GM23338 (cell line): ENCODE measurements at regions not wholly inside any gene's neighbourhood (a gene's known extent, or its start where the extent isn't known, plus 50 kb on each side); places are given as distances from the start of the nearest gene placed in this dataset.

Experiments used
- ATAC-seq: fragments of 200-7000 bp; cut with Tn5 transposase; 3 replicates; pipeline ENCODE4 v1.9.1; 2020
- DNase-seq: peaks from one replicate; pipeline ENCODE4 v3.0.0-alpha.2; 2015; ENCODE audit warnings: low spot score
- H2AFZ ChIP-seq: fragments of 200-600 bp; sonication (generic); 2 replicates; pipeline ENCODE4 v1.8.0; 2016; ENCODE audit warnings: antibody characterized with exemption, mild to moderate bottlenecking, moderate library complexity
- H3F3A ChIP-seq: fragments of 200-600 bp; sonication (generic); replicated peaks from 2 replicates; pipeline ENCODE4 v1.8.0; 2017; ENCODE audit warnings: antibody characterized with exemption, mixed run types, low read depth
- H3K27ac ChIP-seq: fragments of 200-600 bp; sonication (generic); 2 replicates; pipeline ENCODE4 v1.6.1; 2016; ENCODE audit warnings: low read depth
- H3K27me3 ChIP-seq: fragments of 200-600 bp; sonication (generic); 2 replicates; pipeline ENCODE4 v1.8.0; 2016; ENCODE audit warnings: mild to moderate bottlenecking, mixed run types, moderate library complexity; ENCODE audit not compliant: insufficient read depth
- H3K36me3 ChIP-seq: fragments of 200-600 bp; sonication (generic); 2 replicates; pipeline ENCODE4 v1.8.0; 2016; ENCODE audit warnings: mild to moderate bottlenecking; ENCODE audit not compliant: insufficient read depth
- H3K4me1 ChIP-seq: fragments of 200-600 bp; sonication (generic); 2 replicates; pipeline ENCODE4 v1.8.0; 2016; ENCODE audit warnings: mild to moderate bottlenecking, moderate library complexity; ENCODE audit not compliant: insufficient read depth
- H3K4me2 ChIP-seq: fragments of 200-600 bp; sonication (generic); 2 replicates; pipeline ENCODE4 v1.7.1; 2017; ENCODE audit warnings: mixed run types
- H3K4me3 ChIP-seq: fragments of 200-600 bp; sonication (generic); 2 replicates; pipeline ENCODE4 v1.6.1; 2016; ENCODE audit warnings: mixed run types
- H3K79me2 ChIP-seq: fragments of 200-600 bp; sonication (generic); replicated peaks from 2 replicates; pipeline ENCODE4 v1.8.0; 2017; ENCODE audit warnings: mild to moderate bottlenecking; ENCODE audit not compliant: insufficient read depth
- H3K9me2 ChIP-seq: fragments of 200-600 bp; sonication (generic); 2 replicates; pipeline ENCODE4 v1.8.0; 2017; ENCODE audit not compliant: insufficient read depth
- H4K20me1 ChIP-seq: fragments of 200-600 bp; sonication (generic); replicated peaks from 2 replicates; pipeline ENCODE4 v1.8.0; 2017; ENCODE audit warnings: mild to moderate bottlenecking; ENCODE audit not compliant: insufficient read depth
- H3K27ac Mint-ChIP-seq: 2 replicates; pipeline ENCODE4 v1.8.0; 2020; ENCODE audit warnings: inconsistent platforms, mild to moderate bottlenecking, moderate library complexity, mixed read lengths
- H3K27me3 Mint-ChIP-seq: 3 replicates; pipeline ENCODE4 v1.8.0; 2022; ENCODE audit warnings: low read depth, mild to moderate bottlenecking, moderate library complexity, mixed read lengths, inconsistent platforms; ENCODE audit not compliant: insufficient read depth, poor library complexity
- H3K36me3 Mint-ChIP-seq: 3 replicates; pipeline ENCODE4 v1.8.0; 2021; ENCODE audit warnings: low read depth, mild to moderate bottlenecking, inconsistent platforms, moderate library complexity, mixed read lengths
- H3K4me1 Mint-ChIP-seq: 3 replicates; pipeline ENCODE4 v1.8.0; 2020; ENCODE audit warnings: mild to moderate bottlenecking, inconsistent platforms, mixed read lengths
- H3K4me3 Mint-ChIP-seq: 3 replicates; pipeline ENCODE4 v1.8.0; 2021; ENCODE audit warnings: moderate library complexity, mild to moderate bottlenecking, inconsistent platforms, mixed read lengths
- H3K9me3 Mint-ChIP-seq: 3 replicates; pipeline ENCODE4 v1.8.0; 2020; ENCODE audit warnings: moderate library complexity, mild to moderate bottlenecking, inconsistent platforms, mixed read lengths
- CREB1 ChIP-seq: fragments of 250-450 bp; sonication (Bioruptor Pico); IDR thresholded peaks from 2 replicates; pipeline ENCODE4 v1.5.0; 2020; ENCODE audit warnings: low read depth, mild to moderate bottlenecking, moderate library complexity
- CTCF ChIP-seq, 2 experiments: fragments of 200-600 bp in 1 of 2; sonication (generic) in 1 of 2; conservative IDR thresholded peaks; 2 replicates each; pipeline versions ENCODE4 v1.5.1 to v1.6.1; 2016 to 2017; ENCODE audit warnings: antibody characterized with exemption in 2 of 2, low read depth in 2 of 2, mild to moderate bottlenecking in 2 of 2, moderate library complexity in 1 of 2
- EZH2 ChIP-seq: fragments of 200-600 bp; sonication (generic); IDR thresholded peaks from one replicate; pipeline ENCODE4 v1.8.0; 2017; ENCODE audit warnings: antibody characterized with exemption, mild to moderate bottlenecking, low read depth; ENCODE audit not compliant: unreplicated experiment
- EZH2phosphoT487 ChIP-seq: fragments of 200-600 bp; sonication (generic); IDR thresholded peaks from one replicate; pipeline ENCODE4 v1.8.1; 2018; ENCODE audit warnings: antibody characterized with exemption; ENCODE audit not compliant: unreplicated experiment
- JUNB ChIP-seq: IDR thresholded peaks from one replicate; pipeline ENCODE4 v1.6.1; 2016; ENCODE audit warnings: antibody characterized with exemption; ENCODE audit not compliant: unreplicated experiment
- NANOG ChIP-seq: IDR thresholded peaks from 2 replicates; pipeline ENCODE4 v1.6.1; 2016; ENCODE audit warnings: antibody characterized with exemption, borderline replicate concordance
- POLR2AphosphoS5 ChIP-seq: IDR thresholded peaks from 2 replicates; pipeline ENCODE4 v1.6.1; 2016; ENCODE audit warnings: antibody characterized with exemption, low read depth
- STAT1 ChIP-seq: IDR thresholded peaks from one replicate; pipeline ENCODE4 v1.6.1; 2016; ENCODE audit warnings: antibody characterized with exemption; ENCODE audit not compliant: unreplicated experiment
- ZNF114 ChIP-seq: fragments of 250-450 bp; sonication (Bioruptor Pico); IDR thresholded peaks from 2 replicates; pipeline ENCODE4 v1.5.0; 2020; ENCODE audit warnings: mild to moderate bottlenecking, moderate library complexity
- ZNF331 ChIP-seq: fragments of 250-450 bp; sonication (Bioruptor Pico); IDR thresholded peaks from 2 replicates; pipeline ENCODE4 v1.5.0; 2020; ENCODE audit warnings: low read depth, mild to moderate bottlenecking, moderate library complexity
- ZNF462 ChIP-seq: fragments of 250-450 bp; sonication (Bioruptor Pico); IDR thresholded peaks from 2 replicates; pipeline ENCODE4 v1.5.0; 2020; ENCODE audit warnings: mild to moderate bottlenecking, moderate library complexity
- TF ChIP-seq, protein P1 (sequence below): IDR thresholded peaks from 2 replicates; pipeline ENCODE4 v1.6.1; 2016; ENCODE audit warnings: antibody characterized with exemption
- TF ChIP-seq, protein P2 (sequence below): IDR thresholded peaks from one replicate; pipeline ENCODE4 v1.6.1; 2018; ENCODE audit warnings: antibody characterized with exemption; ENCODE audit not compliant: unreplicated experiment

DNA sequence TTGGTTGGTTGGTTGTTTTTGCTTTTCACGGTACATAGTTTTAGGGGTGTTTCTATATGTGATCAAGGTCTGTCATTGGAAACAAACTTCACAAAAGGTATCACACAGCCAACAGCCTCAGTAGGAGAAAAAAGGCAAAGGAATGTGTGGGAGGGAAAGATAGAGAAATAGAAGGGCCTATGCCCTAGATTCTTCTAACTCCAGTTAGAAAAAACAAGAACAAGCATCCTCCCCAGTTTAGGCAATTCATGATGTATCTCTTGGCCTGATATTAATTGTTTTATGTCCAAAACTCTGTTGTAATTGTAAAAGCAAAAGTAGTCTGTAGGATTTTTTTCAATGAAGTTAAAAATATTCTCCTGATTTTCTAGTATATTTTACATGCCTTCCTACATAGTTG lies 192.4 kb upstream of the EDNRA start:
- H3K79me2 ChIP-seq, result no peaks in the 10 kb centered on the region
- no peak overlapping the region for H3K4me3 ChIP-seq
- no peaks in the 10 kb centered on the region for H3K27me3 ChIP-seq
- Mint-ChIP-seq H3K27ac (no peak overlapping the region), H3K9me3 (peaks cover 3% of the 10 kb centered on the region; the same call in 2 of the 3 replicates), H3K4me1 (no peaks in the 10 kb centered on the region), H3K36me3 (no peaks in the 10 kb centered on the region), H3K4me3 (no peak overlapping the region), H3K27me3 (peaks cover 9% of the 10 kb centered on the region)
- no peak overlapping the region for H2AFZ ChIP-seq
- H3K4me1 ChIP-seq, result no peaks in the 10 kb centered on the region
- H3K9me2 ChIP-seq, result peaks cover 4% of the 10 kb centered on the region
- H3F3A ChIP-seq, result no peaks in the 10 kb centered on the region
- H3K27ac ChIP-seq, result no peak overlapping the region
- H3K36me3 ChIP-seq, result no peaks in the 10 kb centered on the region
- H4K20me1 ChIP-seq, result no peaks in the 10 kb centered on the region
- H3K4me2 ChIP-seq, result no peak overlapping the region
- ATAC-seq, result no peak
- TF ChIP-seq EZH2phosphoT487 (no peak), NANOG (no peak), POLR2AphosphoS5 (no peak), EZH2 (no peak), CTCF (conservative IDR thresholded peaks at IDR 0.05; ENCODE audit: low read depth in 2 of 2) (no peak), ZNF462 (CRISPR knock-in tag) (no peak), JUNB (no peak), CREB1 (CRISPR knock-in tag) (no peak), ZNF114 (CRISPR knock-in tag) (no peak), ZNF331 (CRISPR knock-in tag) (no peak), STAT1 (no peak)
- TF ChIP-seq, protein P1, sequence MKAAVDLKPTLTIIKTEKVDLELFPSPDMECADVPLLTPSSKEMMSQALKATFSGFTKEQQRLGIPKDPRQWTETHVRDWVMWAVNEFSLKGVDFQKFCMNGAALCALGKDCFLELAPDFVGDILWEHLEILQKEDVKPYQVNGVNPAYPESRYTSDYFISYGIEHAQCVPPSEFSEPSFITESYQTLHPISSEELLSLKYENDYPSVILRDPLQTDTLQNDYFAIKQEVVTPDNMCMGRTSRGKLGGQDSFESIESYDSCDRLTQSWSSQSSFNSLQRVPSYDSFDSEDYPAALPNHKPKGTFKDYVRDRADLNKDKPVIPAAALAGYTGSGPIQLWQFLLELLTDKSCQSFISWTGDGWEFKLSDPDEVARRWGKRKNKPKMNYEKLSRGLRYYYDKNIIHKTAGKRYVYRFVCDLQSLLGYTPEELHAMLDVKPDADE, result no peak
- TF ChIP-seq, protein P2, sequence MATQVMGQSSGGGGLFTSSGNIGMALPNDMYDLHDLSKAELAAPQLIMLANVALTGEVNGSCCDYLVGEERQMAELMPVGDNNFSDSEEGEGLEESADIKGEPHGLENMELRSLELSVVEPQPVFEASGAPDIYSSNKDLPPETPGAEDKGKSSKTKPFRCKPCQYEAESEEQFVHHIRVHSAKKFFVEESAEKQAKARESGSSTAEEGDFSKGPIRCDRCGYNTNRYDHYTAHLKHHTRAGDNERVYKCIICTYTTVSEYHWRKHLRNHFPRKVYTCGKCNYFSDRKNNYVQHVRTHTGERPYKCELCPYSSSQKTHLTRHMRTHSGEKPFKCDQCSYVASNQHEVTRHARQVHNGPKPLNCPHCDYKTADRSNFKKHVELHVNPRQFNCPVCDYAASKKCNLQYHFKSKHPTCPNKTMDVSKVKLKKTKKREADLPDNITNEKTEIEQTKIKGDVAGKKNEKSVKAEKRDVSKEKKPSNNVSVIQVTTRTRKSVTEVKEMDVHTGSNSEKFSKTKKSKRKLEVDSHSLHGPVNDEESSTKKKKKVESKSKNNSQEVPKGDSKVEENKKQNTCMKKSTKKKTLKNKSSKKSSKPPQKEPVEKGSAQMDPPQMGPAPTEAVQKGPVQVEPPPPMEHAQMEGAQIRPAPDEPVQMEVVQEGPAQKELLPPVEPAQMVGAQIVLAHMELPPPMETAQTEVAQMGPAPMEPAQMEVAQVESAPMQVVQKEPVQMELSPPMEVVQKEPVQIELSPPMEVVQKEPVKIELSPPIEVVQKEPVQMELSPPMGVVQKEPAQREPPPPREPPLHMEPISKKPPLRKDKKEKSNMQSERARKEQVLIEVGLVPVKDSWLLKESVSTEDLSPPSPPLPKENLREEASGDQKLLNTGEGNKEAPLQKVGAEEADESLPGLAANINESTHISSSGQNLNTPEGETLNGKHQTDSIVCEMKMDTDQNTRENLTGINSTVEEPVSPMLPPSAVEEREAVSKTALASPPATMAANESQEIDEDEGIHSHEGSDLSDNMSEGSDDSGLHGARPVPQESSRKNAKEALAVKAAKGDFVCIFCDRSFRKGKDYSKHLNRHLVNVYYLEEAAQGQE, result no peak
- no peak for DNase-seq
